22Rv1 (cell line): ENCODE measurements at regions not wholly inside any gene's neighbourhood (a gene's known extent, or its start where the extent isn't known, plus 50 kb on each side); places are given as distances from the start of the nearest gene placed in this dataset.

Source experiments
- H3K27ac ChIP-seq: fragments of 450-650 bp; 2 replicates; pipeline ENCODE4 v1.5.1; 2017
- ZFX ChIP-seq: fragments of 450-650 bp; IDR thresholded peaks from 2 replicates; pipeline ENCODE4 v1.6.1; 2017; ENCODE audit warnings: antibody characterized with exemption, borderline replicate concordance
- TF ChIP-seq, protein P1 (sequence below): fragments of 450-650 bp; IDR thresholded peaks from 2 replicates; pipeline ENCODE4 v1.5.1; 2017; ENCODE audit warnings: mild to moderate bottlenecking

- TF ChIP-seq ZFX: no peak
- TF ChIP-seq, protein P1, sequence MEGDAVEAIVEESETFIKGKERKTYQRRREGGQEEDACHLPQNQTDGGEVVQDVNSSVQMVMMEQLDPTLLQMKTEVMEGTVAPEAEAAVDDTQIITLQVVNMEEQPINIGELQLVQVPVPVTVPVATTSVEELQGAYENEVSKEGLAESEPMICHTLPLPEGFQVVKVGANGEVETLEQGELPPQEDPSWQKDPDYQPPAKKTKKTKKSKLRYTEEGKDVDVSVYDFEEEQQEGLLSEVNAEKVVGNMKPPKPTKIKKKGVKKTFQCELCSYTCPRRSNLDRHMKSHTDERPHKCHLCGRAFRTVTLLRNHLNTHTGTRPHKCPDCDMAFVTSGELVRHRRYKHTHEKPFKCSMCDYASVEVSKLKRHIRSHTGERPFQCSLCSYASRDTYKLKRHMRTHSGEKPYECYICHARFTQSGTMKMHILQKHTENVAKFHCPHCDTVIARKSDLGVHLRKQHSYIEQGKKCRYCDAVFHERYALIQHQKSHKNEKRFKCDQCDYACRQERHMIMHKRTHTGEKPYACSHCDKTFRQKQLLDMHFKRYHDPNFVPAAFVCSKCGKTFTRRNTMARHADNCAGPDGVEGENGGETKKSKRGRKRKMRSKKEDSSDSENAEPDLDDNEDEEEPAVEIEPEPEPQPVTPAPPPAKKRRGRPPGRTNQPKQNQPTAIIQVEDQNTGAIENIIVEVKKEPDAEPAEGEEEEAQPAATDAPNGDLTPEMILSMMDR: no peak
- H3K27ac ChIP-seq: no peak overlapping the region
These were observed 185.5 kb downstream of the PHLDA1 start for GRCh38 chr12:75846102-75846501.

- no peak overlapping the region for H3K27ac ChIP-seq
- TF ChIP-seq, protein P1: no peak
- TF ChIP-seq ZFX: no peak
These were observed 186.6 kb downstream of the PHLDA1 start for GRCh38 chr12:75844985-75845384.

DNA sequence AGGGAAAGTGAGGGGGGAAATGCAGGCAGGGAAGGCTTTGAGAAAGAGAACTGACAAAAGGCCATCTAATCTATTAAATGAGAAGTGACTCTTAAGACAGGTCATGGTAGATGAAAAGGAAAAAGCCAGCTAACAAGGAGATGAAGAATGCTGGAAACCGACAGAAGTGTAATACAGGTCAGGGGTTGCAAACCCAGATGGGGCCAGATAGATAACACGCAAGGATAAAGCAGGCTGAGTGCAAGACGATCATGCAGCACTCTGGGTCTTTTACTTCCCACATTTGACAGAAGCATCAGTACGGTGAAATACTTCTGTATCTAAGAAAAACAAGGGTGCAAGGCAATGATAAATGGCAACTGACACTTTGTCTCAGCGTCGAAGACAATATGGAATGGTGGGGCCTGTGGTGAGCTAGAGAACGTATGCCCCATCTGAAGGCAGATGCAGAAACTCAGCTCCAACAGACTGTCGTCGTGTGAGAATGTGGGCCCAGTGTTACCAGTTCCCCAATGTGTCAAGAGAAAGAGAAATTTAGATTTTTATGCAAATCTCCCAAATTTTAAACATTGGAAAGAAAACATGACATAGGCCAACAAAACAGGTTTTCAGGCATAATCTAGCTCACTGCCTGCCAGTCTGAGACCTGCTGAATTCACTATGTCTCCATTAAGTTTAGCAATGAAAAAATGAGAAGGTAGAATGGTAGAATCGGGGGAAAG lies 187.4 kb downstream of the PHLDA1 start:
- H3K27ac ChIP-seq: no peak overlapping the region
- TF ChIP-seq, protein P1: no peak
- no peak for TF ChIP-seq ZFX

GRCh38 chr12:75842090-75842489 lies 189.5 kb downstream of the PHLDA1 start:
- TF ChIP-seq ZFX: no peak
- TF ChIP-seq, protein P1: no peak

DNA sequence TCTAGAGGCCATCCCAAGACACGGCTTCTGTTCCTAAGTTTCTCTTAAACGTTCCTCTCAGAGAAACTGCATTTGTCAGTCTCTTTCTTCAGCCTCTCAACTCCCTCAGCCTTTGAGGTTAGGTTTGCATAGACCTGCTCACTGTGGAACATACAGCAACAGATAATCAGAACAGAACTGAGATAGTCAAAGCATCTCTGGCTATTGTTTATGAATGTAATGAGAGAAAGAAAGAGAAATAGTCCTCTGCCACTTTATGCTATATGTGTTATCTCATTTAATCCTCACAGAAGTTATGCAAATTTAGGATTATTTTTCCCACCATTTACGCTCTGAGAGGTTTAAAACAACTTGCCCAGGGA lies 190.6 kb downstream of the PHLDA1 start:
- TF ChIP-seq, protein P1: no peak
- no peak for TF ChIP-seq ZFX
- no peak overlapping the region for H3K27ac ChIP-seq

More at GRCh38 chr12:75842090-75842489, 189.5 kb downstream of the PHLDA1 start:
- H3K27ac ChIP-seq: no peak overlapping the region

- no peak overlapping the region for H3K27ac ChIP-seq
- TF ChIP-seq, protein P1: no peak
- TF ChIP-seq ZFX: no peak
These were observed 193.3 kb downstream of the PHLDA1 start for GRCh38 chr12:75838309-75838708.

DNA sequence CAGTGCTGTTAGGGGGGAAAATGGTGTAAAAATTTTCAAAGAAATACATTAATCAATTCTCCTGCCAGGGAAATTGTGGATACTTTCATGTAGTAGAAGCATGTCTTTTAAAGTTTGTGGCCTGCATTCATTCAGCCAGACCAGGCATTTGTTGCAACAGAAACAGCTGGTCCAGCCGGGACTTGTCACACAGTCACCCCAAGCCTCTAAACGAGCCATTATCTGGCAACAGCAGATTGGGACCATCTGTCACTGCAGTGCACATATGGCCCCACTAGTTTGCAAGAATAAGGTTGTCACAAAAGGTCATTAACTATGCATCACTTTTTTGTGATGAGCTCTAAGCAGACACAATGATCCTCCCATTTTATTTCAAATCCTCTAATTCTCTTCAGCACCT lies 193.9 kb downstream of the PHLDA1 start:
- no peak overlapping the region for H3K27ac ChIP-seq
- no peak for TF ChIP-seq ZFX
- TF ChIP-seq, protein P1: no peak
